SH-SY5Y (cell line): ENCODE measurements at regions not wholly inside any gene's neighbourhood (a gene's known extent, or its start where the extent isn't known, plus 50 kb on each side); places are given as distances from the start of the nearest gene placed in this dataset.

Source experiments
- GATA2 ChIP-seq: IDR thresholded peaks from 2 replicates; pipeline ENCODE4 v1.6.1; 2011; ENCODE audit warnings: mild to moderate bottlenecking, low read depth, low read length
- GATA3 ChIP-seq: IDR thresholded peaks from 2 replicates; pipeline ENCODE4 v1.6.1; 2011; ENCODE audit warnings: low read depth, mild to moderate bottlenecking, low read length, moderate library complexity

DNA sequence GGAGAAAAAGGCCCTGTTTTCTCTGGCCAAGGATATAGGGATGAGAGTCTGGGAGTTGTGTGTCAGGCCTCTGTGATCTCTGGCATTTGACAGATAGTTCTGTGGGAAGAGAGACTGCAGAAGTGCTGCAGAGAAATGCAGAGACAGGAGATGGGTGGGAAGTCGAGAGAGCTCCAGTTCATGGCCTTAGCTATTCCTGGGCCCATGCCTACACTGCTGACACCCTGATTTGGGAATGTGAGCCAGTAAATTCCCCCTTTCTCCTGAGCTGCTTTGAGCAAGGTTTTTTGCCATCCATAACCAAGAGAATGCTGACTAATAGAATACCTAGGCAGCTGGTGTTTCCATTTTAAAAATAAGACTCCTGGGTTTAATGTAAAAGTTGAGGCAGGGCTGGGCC lies 59.3 kb downstream of the EBLN2 start:
- TF ChIP-seq GATA2 (no peak), GATA3 (no peak)

DNA sequence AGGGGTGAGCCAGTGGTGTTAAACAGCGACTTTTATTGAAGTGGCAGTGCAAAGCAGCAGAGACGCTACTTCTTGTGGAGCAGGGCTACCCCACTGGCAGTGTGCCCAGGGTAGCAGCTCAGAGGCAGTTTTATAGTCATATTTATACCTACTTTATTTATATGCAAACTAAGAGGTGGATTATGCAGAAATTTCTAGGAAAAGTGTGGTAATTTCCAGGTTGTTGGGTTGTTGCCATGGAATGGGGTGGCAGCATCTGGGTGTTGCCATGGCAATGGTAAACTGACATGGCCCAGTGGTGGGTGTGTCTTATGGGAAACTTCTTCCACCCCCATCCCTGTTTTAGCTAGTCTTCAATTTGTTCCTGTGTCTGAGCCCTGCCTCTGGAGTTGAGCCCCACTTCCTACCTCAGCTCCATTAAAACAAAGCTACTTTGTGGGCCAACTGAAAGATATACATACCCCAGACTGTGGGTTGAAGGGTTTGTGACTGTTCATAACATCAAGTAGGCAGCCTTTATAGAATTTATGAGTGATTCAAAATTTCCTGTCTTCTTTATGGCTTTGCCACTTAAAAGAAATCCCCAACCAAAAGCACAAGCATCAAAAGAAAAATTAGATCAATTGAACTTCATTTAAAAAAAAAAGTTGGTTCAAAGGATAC lies 60.3 kb downstream of the EBLN2 start:
- no peak for TF ChIP-seq GATA3
- TF ChIP-seq GATA2, result no peak

DNA sequence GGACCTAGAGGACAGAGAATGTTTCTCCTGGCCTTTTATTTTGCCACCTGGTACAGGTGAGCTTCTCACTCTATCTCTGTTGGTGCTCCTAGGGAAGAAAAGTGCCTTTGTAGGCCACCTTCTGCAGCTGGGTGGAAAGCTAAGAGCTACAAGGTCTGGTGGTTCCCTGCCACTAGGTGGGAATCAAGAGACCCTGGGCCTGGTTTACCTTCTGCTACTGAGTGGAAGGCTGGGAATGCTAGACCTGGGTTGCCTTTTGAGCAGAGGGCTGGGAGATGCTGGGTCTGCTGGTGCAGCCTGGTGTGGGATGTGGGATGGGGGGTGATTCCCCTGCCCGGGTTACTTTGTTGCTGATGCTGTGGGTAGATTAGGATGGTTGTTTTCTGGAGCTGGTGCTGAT lies 72.6 kb downstream of the EBLN2 start:
- TF ChIP-seq GATA2, result no peak
- no peak for TF ChIP-seq GATA3

DNA sequence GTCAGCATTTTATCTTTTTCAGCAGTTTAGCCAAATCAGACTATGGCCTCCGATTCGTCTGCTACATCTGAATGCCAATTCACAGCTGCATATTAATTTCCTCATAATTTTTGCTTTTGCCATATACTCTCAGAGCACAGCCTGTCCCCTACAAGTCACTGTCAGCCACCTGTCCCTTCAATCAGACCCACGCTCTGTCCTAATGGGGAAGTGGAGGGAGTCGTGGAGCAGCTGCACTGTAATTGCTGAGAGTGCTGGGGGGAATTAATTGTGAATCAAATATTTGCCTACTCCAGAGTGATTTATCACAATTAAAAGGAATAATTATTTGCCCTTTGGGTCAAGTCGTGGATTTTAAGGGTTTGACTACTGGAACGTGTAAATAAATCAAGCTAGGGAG lies 75.5 kb downstream of the EBLN2 start:
- TF ChIP-seq GATA2 (no peak), GATA3 (no peak)

DNA sequence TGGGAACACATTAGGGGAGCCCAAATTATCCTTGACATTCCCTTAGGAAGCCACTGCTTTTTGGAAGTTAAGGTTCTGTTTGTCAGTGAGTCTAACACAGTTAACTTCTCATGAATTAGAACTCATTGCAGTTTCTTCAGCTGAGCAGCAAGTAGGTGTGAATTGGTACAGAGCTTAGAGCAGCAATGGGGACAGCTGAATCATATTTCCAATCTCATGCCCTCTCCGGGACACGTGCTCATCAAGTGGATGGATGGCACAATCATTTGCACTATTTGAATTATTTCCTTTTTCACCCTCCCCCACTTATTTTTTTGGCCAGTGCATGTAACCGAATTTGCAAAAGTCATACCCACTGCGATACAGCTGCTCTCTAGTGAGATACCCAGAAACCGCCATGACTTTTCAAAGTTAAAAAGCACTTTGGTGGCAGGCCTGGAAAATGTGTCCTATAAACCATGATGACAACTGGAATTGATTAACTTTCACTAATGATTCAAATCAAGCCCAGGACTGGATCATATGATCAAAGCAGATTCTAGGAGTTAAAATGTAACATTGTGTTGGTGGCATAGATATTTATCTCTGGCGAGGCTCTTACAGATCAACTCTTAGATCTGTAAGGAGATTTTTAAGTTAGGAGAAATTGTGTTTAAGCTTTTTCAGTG lies 76.4 kb downstream of the EBLN2 start:
- TF ChIP-seq GATA3 (peak; percentile 92), GATA2 (peak; percentile 78; the same call in 1 of the 2 replicates)

DNA sequence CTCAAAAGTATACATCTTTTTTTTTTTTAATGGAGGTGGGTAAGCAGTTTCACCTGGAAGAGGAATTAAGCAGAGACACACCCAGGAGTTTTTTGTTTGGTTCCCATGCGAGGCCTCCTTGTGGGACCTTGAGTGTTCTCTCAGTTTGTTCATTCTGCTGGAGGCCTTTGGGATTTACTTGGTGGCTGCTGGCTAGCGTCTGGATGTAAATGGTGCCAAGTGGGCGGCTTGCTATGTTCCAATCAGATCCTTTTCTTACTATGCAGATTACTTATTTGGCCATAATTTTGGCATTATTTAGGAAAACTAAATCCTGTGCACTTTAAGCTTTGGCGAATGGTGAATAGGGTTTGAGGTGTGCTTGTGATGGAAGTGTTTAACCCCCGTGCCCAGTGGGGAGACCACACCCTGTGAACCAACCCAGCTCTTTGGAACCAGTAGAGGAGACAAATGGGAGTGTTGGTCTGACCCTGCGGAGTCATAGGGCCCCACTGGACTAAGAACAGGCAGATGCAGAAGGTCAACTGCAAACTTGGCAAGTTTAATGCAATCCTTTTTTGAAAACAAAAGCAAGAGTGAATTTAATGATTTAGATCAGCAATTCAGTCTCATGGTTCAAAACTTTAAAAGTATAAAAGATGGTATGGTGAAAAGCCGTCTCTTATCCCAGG lies 79.4 kb downstream of the EBLN2 start:
- TF ChIP-seq GATA3 (no peak), GATA2 (no peak)

DNA sequence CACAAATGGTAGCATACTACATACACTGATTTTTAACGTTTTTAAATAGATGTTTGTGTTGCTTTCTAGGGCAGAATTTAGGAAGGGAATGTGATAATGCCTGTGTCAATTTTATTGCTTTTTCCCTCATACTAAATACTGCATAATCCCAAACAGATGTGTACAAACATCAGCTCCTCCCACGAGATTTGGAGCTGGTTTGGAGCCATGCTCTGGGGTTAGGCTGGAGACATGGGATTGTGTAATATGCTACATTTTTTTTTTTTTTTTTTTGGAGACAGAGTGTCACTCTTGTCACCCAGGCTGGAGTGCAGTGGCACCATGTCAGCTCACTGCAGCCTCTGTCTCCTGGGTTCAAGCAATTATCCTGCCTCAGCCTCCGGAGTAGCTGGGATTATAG lies 80.1 kb downstream of the EBLN2 start:
- TF ChIP-seq GATA3 (no peak), GATA2 (no peak)

DNA sequence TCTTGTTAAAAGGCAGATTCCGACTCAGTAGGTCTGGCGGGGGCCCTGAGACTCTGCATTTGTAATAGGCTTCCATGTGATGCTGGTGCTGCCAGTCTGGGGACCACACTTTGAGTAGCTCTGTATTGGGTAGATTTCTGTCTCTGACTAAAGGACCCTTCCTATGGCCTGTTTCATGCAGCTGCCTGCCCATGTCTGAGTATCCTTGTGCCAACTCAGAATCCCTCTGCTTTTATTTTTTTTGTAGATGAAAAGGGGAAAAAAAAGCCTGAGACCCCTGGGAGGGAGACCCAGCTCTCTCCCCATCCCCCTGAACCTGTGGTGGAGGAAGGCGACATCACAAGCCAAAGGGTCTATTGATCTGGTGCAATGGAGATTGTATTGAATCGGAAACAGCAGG lies 81.9 kb downstream of the EBLN2 start:
- no peak for TF ChIP-seq GATA3
- no peak for TF ChIP-seq GATA2

DNA sequence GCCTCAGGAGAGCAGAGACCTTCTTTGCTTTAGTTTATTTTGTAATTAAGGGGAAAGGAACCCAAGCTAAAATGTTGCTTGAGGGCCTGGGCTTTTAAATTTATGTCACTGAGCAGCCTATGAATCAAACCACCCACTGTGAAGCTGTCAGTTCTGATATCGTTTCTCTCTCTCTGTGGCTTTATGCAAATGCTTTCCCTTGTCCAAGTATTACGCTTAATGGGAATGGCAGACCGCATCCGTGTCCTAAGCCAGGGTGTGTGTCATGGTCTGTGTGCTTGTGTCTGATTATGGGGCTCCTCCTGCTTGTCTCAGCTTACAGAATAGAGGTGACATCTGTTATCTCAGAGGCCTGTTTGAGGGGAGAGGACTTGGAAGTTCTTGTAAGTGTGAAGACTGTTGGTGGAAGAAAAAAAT lies 82.4 kb downstream of the EBLN2 start:
- no peak for TF ChIP-seq GATA3
- no peak for TF ChIP-seq GATA2

DNA sequence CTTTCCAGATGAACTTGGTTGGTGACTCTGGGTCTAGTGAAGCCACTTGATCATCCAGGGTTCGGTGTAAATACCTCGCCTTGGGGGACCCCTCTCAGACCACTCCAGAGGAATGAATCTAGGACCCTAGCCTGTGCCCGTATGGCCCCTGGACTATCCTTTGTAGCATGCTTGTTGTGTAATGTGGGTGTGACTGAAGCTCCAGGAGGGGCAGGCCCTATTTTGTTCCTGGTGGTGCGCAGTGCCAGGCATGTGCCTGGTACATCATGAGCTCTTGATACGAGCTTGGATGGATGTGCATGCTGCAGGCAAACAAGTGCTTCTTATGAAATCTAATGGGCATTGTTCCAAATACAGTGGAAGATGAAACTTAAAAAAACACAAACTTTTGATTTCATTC lies 82.8 kb downstream of the EBLN2 start:
- no peak for TF ChIP-seq GATA2
- TF ChIP-seq GATA3, result no peak

DNA sequence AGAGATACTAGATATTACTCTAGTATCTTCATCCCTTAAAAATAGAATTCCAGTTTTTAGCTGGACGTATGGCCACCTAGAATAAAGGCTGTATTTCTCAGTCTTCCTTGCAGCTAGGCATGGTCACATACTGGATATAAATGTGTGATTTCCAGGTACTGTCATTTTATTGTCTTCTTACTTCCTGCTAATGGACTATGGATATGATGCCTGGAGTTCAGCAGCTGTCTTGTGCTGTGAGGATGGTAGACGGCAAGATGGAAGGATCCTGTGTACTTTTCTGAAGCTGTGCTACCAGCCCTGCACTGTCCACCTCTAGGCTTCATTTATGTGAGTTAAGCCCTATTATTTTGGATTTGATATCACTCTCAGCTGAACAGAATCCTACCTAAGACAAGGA lies 83.4 kb downstream of the EBLN2 start:
- no peak for TF ChIP-seq GATA3
- TF ChIP-seq GATA2, result no peak

DNA sequence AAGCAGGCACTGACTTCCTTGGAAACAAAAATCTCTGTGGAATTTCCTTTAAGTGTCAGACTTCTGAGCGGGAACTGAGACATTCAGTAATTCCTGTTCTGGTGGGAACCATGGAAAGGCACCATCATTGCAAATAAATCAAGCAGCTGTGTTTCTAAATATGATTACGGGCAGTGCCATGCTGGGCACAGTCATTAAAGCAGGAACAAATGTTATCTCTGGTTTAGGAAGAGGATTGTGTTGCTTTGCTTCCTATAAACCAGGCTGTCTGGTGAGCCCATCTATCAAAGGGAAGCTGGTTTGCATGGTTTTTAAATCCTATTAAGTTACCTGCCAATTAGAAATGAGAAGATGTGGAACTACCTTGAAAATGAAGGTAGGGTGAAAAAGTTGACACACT lies 86.7 kb downstream of the EBLN2 start:
- peak; percentile 12; the same call in 1 of the 2 replicates for TF ChIP-seq GATA2
- no peak for TF ChIP-seq GATA3

DNA sequence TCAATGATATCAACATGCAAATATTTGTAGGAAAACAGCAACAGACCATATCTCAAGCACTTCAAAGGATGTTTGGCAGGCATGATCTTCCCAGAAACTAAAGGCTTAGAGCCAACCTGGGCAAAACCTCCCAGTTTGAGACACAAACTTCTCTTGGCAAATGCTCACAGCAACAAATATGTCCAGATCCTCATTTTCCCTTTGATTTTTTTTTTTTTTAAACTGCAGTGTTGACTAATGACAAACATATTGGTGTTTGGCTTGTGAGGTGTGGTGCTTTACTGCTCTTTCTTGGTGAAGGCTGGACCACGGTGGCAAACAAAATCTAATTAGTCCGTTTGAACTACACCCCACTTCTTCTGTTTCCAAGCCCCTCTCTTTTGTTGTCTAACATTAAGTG lies 87.2 kb downstream of the EBLN2 start:
- TF ChIP-seq GATA3, result no peak
- no peak for TF ChIP-seq GATA2

DNA sequence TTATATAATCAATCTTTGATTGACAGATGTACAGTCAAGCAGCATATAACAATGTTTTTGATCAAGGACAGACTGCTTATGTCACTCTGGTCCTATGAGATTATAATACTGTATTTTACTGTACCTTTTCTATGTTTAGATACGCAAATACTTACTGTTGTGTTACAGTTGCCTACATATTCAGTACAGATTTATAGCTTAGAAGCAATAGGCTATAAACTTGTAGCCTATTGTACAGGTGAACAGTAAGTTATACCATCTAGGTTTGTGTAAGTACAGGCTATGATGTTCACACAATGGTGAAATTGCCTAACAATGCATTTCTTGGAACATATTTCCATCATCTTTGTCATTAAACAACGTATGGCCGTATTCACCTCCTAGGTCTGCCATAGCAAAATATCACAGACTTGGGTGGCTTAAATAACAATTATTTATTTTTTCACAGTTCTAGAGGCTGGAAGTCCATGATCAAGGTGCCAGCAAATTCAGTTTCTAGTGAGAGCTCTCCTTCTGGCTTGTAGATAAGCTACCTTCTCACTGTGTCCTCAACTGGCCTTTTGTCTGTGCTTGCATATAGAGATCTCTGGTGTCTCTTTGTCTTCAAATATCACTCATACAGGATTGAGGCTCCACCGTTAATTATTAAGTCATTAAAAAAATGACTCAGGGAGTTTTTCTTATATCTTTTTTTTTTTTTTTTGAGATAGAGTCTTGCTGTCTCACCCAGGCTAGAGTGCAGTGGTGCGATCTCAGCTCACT lies 89.1 kb downstream of the EBLN2 start:
- no peak for TF ChIP-seq GATA3
- no peak for TF ChIP-seq GATA2
